GM19395 (cell line): ENCODE measurements at regions not wholly inside any gene's neighbourhood (a gene's known extent, or its start where the extent isn't known, plus 50 kb on each side); places are given as distances from the start of the nearest gene placed in this dataset.
"Not testable (repeated sequence)": the region's sequence is repeated elsewhere in the genome, so short reads cannot be mapped to it uniquely, and the experiment has no call there.

Experiments
- ATAC-seq: cut with Tn5 transposase; IDR thresholded peaks from one replicate; pipeline ENCODE4 v1.9.1; 2021; ENCODE audit warnings: mild to moderate bottlenecking, moderate library complexity; ENCODE audit not compliant: unreplicated experiment

GRCh38 chr12:62021808-62022207 lies 238.4 kb upstream of the USP15 start:
- no peak for ATAC-seq

- no peak for ATAC-seq
These were observed 231.7 kb upstream of the USP15 start for GRCh38 chr12:62028536-62028935.

GRCh38 chr12:62032870-62033269 lies 227.3 kb upstream of the USP15 start:
- ATAC-seq, result no peak

- no peak for ATAC-seq
These were observed 215.6 kb upstream of the USP15 start for GRCh38 chr12:62044450-62045135.

- ATAC-seq, result no peak
These were observed 215.0 kb upstream of the USP15 start for GRCh38 chr12:62045211-62045610.

GRCh38 chr12:62050785-62051184 lies 209.4 kb upstream of the USP15 start:
- ATAC-seq, result no peak

- no peak for ATAC-seq
These were observed 190.2 kb upstream of the USP15 start for GRCh38 chr12:62069976-62070375.

GRCh38 chr12:62073236-62073635 lies 187.0 kb upstream of the USP15 start:
- ATAC-seq, result not testable (repeated sequence)

- ATAC-seq, result peak; percentile 72
These were observed 184.3 kb upstream of the USP15 start for GRCh38 chr12:62075870-62076269.

GRCh38 chr12:62078020-62078419 lies 182.2 kb upstream of the USP15 start:
- no peak for ATAC-seq

- no peak for ATAC-seq
These were observed 177.8 kb upstream of the USP15 start for GRCh38 chr12:62082448-62082847.

GRCh38 chr12:62098132-62098531 lies 162.1 kb upstream of the USP15 start:
- no peak for ATAC-seq

- no peak for ATAC-seq
These were observed 156.5 kb upstream of the USP15 start for GRCh38 chr12:62103748-62104147.

- no peak for ATAC-seq
These were observed 153.5 kb upstream of the USP15 start for GRCh38 chr12:62106547-62107185.

- ATAC-seq, result no peak
These were observed 146.7 kb upstream of the USP15 start for GRCh38 chr12:62113366-62114011.

GRCh38 chr12:62116986-62117385 lies 143.2 kb upstream of the USP15 start:
- no peak for ATAC-seq

GRCh38 chr12:62123721-62124203 lies 136.4 kb upstream of the USP15 start:
- peak; percentile 93 for ATAC-seq

GRCh38 chr12:62127516-62127915 lies 132.7 kb upstream of the USP15 start:
- ATAC-seq, result no peak

GRCh38 chr12:62128175-62128975 lies 131.8 kb upstream of the USP15 start:
- ATAC-seq, result no peak

GRCh38 chr12:62129291-62129690 lies 130.9 kb upstream of the USP15 start:
- ATAC-seq, result no peak

GRCh38 chr12:62130402-62130801 lies 129.8 kb upstream of the USP15 start:
- no peak for ATAC-seq
